Neural cell (in vitro differentiated cells): ENCODE measurements at regions not wholly inside any gene's neighbourhood (a gene's known extent, or its start where the extent isn't known, plus 50 kb on each side); places are given as distances from the start of the nearest gene placed in this dataset.

Source experiments
- EZH2 ChIP-seq: fragments of 200-600, 300-800 bp; shearing (Covaris generic), sonication (generic); IDR thresholded peaks from 2 replicates; pipeline ENCODE4 v1.6.1; 2014; ENCODE audit warnings: antibody characterized with exemption, low read length, borderline replicate concordance, mild to moderate bottlenecking; ENCODE audit not compliant: insufficient read depth, poor library complexity, severe bottlenecking
- MXI1 ChIP-seq: fragments of 450-650 bp; conservative IDR thresholded peaks from 2 replicates; pipeline ENCODE4 v1.6.1; 2014; ENCODE audit warnings: antibody characterized with exemption, mild to moderate bottlenecking; ENCODE audit not compliant: poor library complexity, severe bottlenecking
- POLR2AphosphoS5 ChIP-seq: IDR thresholded peaks from 2 replicates; pipeline ENCODE4 v1.6.1; 2012
- RAD21 ChIP-seq: fragments of 450-650 bp; conservative IDR thresholded peaks from 2 replicates; pipeline ENCODE4 v1.6.1; 2014; ENCODE audit warnings: antibody characterized with exemption, mild to moderate bottlenecking, moderate library complexity
- SMC3 ChIP-seq: fragments of 450-650 bp; conservative IDR thresholded peaks from 2 replicates; pipeline ENCODE4 v1.6.1; 2014; ENCODE audit warnings: antibody characterized with exemption, mild to moderate bottlenecking, moderate library complexity; ENCODE audit not compliant: poor library complexity
- TAF1 ChIP-seq: IDR thresholded peaks from 2 replicates; pipeline ENCODE4 v1.6.1; 2012; ENCODE audit warnings: low read depth
- TF ChIP-seq, protein P1 (sequence below): fragments of 450-650 bp; IDR thresholded peaks from 2 replicates; pipeline ENCODE4 v1.5.1; 2014; ENCODE audit warnings: antibody characterized with exemption, mild to moderate bottlenecking, moderate library complexity; ENCODE audit not compliant: poor library complexity, severe bottlenecking
- TF ChIP-seq, protein P2 (sequence below): IDR thresholded peaks from 2 replicates; pipeline ENCODE4 v1.6.1; 2012; ENCODE audit warnings: borderline replicate concordance

- TF ChIP-seq EZH2 (no peak), SMC3 (no peak), POLR2AphosphoS5 (no peak), RAD21 (no peak), TAF1 (no peak), MXI1 (no peak)
- TF ChIP-seq, protein P1, sequence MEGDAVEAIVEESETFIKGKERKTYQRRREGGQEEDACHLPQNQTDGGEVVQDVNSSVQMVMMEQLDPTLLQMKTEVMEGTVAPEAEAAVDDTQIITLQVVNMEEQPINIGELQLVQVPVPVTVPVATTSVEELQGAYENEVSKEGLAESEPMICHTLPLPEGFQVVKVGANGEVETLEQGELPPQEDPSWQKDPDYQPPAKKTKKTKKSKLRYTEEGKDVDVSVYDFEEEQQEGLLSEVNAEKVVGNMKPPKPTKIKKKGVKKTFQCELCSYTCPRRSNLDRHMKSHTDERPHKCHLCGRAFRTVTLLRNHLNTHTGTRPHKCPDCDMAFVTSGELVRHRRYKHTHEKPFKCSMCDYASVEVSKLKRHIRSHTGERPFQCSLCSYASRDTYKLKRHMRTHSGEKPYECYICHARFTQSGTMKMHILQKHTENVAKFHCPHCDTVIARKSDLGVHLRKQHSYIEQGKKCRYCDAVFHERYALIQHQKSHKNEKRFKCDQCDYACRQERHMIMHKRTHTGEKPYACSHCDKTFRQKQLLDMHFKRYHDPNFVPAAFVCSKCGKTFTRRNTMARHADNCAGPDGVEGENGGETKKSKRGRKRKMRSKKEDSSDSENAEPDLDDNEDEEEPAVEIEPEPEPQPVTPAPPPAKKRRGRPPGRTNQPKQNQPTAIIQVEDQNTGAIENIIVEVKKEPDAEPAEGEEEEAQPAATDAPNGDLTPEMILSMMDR: no peak
- TF ChIP-seq, protein P2, sequence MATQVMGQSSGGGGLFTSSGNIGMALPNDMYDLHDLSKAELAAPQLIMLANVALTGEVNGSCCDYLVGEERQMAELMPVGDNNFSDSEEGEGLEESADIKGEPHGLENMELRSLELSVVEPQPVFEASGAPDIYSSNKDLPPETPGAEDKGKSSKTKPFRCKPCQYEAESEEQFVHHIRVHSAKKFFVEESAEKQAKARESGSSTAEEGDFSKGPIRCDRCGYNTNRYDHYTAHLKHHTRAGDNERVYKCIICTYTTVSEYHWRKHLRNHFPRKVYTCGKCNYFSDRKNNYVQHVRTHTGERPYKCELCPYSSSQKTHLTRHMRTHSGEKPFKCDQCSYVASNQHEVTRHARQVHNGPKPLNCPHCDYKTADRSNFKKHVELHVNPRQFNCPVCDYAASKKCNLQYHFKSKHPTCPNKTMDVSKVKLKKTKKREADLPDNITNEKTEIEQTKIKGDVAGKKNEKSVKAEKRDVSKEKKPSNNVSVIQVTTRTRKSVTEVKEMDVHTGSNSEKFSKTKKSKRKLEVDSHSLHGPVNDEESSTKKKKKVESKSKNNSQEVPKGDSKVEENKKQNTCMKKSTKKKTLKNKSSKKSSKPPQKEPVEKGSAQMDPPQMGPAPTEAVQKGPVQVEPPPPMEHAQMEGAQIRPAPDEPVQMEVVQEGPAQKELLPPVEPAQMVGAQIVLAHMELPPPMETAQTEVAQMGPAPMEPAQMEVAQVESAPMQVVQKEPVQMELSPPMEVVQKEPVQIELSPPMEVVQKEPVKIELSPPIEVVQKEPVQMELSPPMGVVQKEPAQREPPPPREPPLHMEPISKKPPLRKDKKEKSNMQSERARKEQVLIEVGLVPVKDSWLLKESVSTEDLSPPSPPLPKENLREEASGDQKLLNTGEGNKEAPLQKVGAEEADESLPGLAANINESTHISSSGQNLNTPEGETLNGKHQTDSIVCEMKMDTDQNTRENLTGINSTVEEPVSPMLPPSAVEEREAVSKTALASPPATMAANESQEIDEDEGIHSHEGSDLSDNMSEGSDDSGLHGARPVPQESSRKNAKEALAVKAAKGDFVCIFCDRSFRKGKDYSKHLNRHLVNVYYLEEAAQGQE: no peak
Observed at GRCh38 chr2:138271467-138271866, 230.1 kb upstream of the SPOPL start.
